SK-N-SH (cell line): ENCODE measurements at regions not wholly inside any gene's neighbourhood (a gene's known extent, or its start where the extent isn't known, plus 50 kb on each side); places are given as distances from the start of the nearest gene placed in this dataset.

ENCODE experiments used
- CTCF ChIP-seq: fragments of 200-600 bp; sonication (generic); IDR thresholded peaks from 2 replicates; pipeline ENCODE4 v1.6.1; 2017; ENCODE audit warnings: antibody characterized with exemption, mild to moderate bottlenecking, moderate library complexity
- EP300 ChIP-seq, 2 experiments: IDR thresholded peaks; 2 replicates each; pipeline versions ENCODE4 v1.4.0 to v1.6.1; 2012; ENCODE audit warnings: borderline replicate concordance in 1 of 2, low read depth in 1 of 2, low read length in 1 of 2
- EZH2phosphoT487 ChIP-seq: fragments of 200-600 bp; sonication (generic); IDR thresholded peaks from 2 replicates; pipeline ENCODE4 v1.6.1; 2017; ENCODE audit warnings: low read depth, mixed run types, mild to moderate bottlenecking, antibody characterized with exemption, moderate library complexity, borderline replicate concordance
- FOXJ3 ChIP-seq: sonication (generic); formaldehyde crosslinking; IDR thresholded peaks from 2 replicates; pipeline ENCODE4 v1.5.1; 2020; ENCODE audit warnings: mild to moderate bottlenecking, missing genetic modification reagents
- FOXM1 ChIP-seq: IDR thresholded peaks from 2 replicates; pipeline ENCODE4 v1.4.0; 2012; ENCODE audit warnings: low read depth, mild to moderate bottlenecking
- GABPA ChIP-seq: IDR thresholded peaks from 2 replicates; pipeline ENCODE4 v1.4.0; 2012; ENCODE audit warnings: low read depth, mild to moderate bottlenecking
- MAX ChIP-seq: IDR thresholded peaks from 2 replicates; pipeline ENCODE4 v1.4.0; 2012; ENCODE audit warnings: low read depth
- POLR2AphosphoS5 ChIP-seq: IDR thresholded peaks from 2 replicates; pipeline ENCODE4 v1.6.1; 2012; ENCODE audit warnings: low read depth, low read length
- REST ChIP-seq: IDR thresholded peaks from 2 replicates; pipeline ENCODE4 v1.6.1; 2012; ENCODE audit warnings: mild to moderate bottlenecking, low read depth, low read length, moderate library complexity
- SIN3A ChIP-seq: IDR thresholded peaks from 2 replicates; pipeline ENCODE4 v1.6.1; 2012; ENCODE audit warnings: low read depth, mild to moderate bottlenecking, low read length, moderate library complexity, borderline replicate concordance
- SMC3 ChIP-seq: IDR thresholded peaks from 2 replicates; pipeline ENCODE4 v1.6.1; 2012; ENCODE audit warnings: low read depth, low read length, improper control_type of control experiment
- TEAD4 ChIP-seq: IDR thresholded peaks from 2 replicates; pipeline ENCODE4 v1.4.0; 2012; ENCODE audit warnings: mild to moderate bottlenecking, borderline replicate concordance; ENCODE audit not compliant: insufficient read depth
- YY1 ChIP-seq: IDR thresholded peaks from 2 replicates; pipeline ENCODE4 v1.4.0; 2012; ENCODE audit warnings: low read depth, mild to moderate bottlenecking

GRCh38 chr1:8249838-8250237 lies 68.1 kb upstream of the SLC45A1 start:
- TF ChIP-seq TEAD4 (no peak), FOXJ3 (CRISPR knock-in tag) (no peak), GABPA (no peak), CTCF (no peak), MAX (no peak), POLR2AphosphoS5 (no peak), EZH2phosphoT487 (no peak), EP300 (IDR thresholded peaks at IDR 0.05; ENCODE audit: borderline replicate concordance in 1 of 2, low read depth in 1 of 2, low read length in 1 of 2) (no peak), REST (no peak), FOXM1 (no peak), SMC3 (no peak), SIN3A (no peak), YY1 (no peak)
